ENCODE measurements at regions not wholly inside any gene's neighbourhood (a gene's known extent, or its start where the extent isn't known, plus 50 kb on each side); places are given as distances from the start of the nearest gene placed in this dataset.

DNA sequence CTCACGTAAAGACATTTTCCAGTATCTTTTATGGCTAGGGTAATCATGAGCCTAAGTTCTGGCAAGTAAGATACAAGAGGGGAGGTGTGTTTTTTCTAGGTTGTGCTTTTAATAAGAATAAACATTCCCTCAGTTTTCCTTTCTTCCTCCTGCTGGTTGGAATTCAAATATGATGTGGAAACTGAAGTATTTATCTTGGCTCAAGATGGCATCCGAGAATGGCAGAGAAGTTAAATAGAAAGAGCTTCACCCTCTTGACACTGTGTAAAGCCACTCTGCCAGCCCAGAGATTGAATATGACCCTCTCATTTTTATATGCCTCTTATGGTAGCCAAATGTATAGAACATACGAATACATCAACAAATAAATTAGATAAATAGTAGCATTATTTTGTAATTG, 438.4 kb downstream of the ISL1 start:
- Histone ChIP-seq H3K18ac (ENCODE audit: low read length) (no peak overlapping the region), H2BK15ac (replicated peaks; ENCODE audit: low read depth) (no peak overlapping the region), H3K79me2 (ENCODE audit: control insufficient read depth, insufficient read depth, low read length) (no peaks in the 10 kb centered on the region), H3K79me1 (ENCODE audit: low read length) (no peaks in the 10 kb centered on the region), H3K27me3 (ENCODE audit: insufficient read depth, low read length, poor library complexity) (no peaks in the 10 kb centered on the region), H3K23ac (ENCODE audit: low read length) (no peak overlapping the region), H4K8ac (ENCODE audit: low read depth, low read length) (no peak overlapping the region), H4K5ac (ENCODE audit: low read length) (no peak overlapping the region), H3K4me3 (ENCODE audit: low read length) (no peak overlapping the region), H3K9ac (ENCODE audit: low read length) (no peak overlapping the region), H3K36me3 (ENCODE audit: control insufficient read depth, insufficient read depth, low read length) (no peaks in the 10 kb centered on the region), H3K4me1 (ENCODE audit: control insufficient read depth, low read depth, low read length) (no peaks in the 10 kb centered on the region), H3K56ac (ENCODE audit: low read length) (no peak overlapping the region), H2AK5ac (ENCODE audit: low read length) (no peak overlapping the region), H2BK120ac (ENCODE audit: low read depth, low read length) (no peak overlapping the region), H2BK5ac (ENCODE audit: low read length) (no peak overlapping the region), H3K4me2 (ENCODE audit: low read length) (no peak overlapping the region), H3K27ac (ENCODE audit: low read depth, low read length) (no peak overlapping the region), H3K4ac (ENCODE audit: low read depth, low read length) (no peak overlapping the region)
- WGBS (ENCODE audit: extremely low coverage, insufficient coverage, low lambda C conversion rate): no CpG with 5 or more reads among the region's 3 CpGs
- no peak for DNase-seq

DNA sequence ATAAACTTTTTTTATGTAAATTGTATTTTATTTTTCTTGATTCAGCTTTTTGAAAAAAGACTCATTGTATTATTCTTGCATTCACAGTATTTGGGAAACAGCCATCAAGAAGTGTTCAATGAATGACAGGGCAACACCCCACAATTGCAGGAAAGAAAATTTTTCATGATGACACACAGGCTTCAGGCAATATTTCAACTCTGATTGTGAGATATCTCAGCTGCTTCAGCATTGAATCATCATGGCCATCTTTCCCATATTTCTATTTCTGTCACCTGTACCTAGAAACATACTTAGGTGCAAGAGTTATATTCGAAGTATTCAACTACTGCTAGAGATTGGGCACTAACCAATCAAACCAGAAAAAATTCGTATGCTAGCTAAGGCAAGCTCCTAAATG, 446.0 kb downstream of the ISL1 start:
- no peaks in the 10 kb centered on the region for H3K27me3 ChIP-seq (ENCODE audit: insufficient read depth, low read length, poor library complexity)
- H4K8ac ChIP-seq (ENCODE audit: low read depth, low read length): no peak overlapping the region
- H3K79me2 ChIP-seq (ENCODE audit: control insufficient read depth, insufficient read depth, low read length): no peaks in the 10 kb centered on the region
- DNase-seq: no peak
- no peak overlapping the region for H2AK5ac ChIP-seq (ENCODE audit: low read length)
- H3K79me1 ChIP-seq (ENCODE audit: low read length): no peaks in the 10 kb centered on the region
- no peak overlapping the region for H3K56ac ChIP-seq (ENCODE audit: low read length)
- H3K4ac ChIP-seq (ENCODE audit: low read depth, low read length): no peak overlapping the region
- H3K36me3 ChIP-seq (ENCODE audit: control insufficient read depth, insufficient read depth, low read length): no peaks in the 10 kb centered on the region
- no peak overlapping the region for H2BK120ac ChIP-seq (ENCODE audit: low read depth, low read length)
- H3K4me1 ChIP-seq (ENCODE audit: control insufficient read depth, low read depth, low read length): no peaks in the 10 kb centered on the region
- H3K18ac ChIP-seq (ENCODE audit: low read length): no peak overlapping the region
- no peak overlapping the region for H3K9ac ChIP-seq (ENCODE audit: low read length)
- H2BK5ac ChIP-seq (ENCODE audit: low read length): no peak overlapping the region
- H2BK15ac ChIP-seq (replicated peaks; ENCODE audit: low read depth): no peak overlapping the region
- H3K23ac ChIP-seq (ENCODE audit: low read length): no peak overlapping the region
- H4K5ac ChIP-seq (ENCODE audit: low read length): no peak overlapping the region
- H3K27ac ChIP-seq (ENCODE audit: low read depth, low read length): no peak overlapping the region
- no peak overlapping the region for H3K4me3 ChIP-seq (ENCODE audit: low read length)
- H3K4me2 ChIP-seq (ENCODE audit: low read length): no peak overlapping the region
- WGBS (ENCODE audit: extremely low coverage, insufficient coverage, low lambda C conversion rate): no CpG with 5 or more reads among the region's 2 CpGs

DNA sequence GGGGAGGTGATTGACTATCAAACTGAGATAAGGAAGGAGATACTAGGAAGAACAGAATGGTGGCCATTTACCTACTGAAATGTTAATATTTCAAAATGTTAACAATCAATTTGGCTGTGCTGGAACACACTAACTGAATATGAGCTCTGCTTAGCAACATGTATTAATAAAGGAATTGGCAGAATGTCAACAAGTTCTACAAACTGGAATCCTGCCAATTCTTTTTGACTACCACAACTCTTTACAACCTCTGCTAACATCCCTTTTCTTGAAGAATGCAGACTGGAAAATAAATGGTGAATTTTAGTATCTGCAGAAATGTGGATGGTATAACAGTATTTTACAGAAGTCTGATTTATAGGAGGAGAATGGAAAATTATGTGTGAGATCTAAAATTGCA, 446.4 kb downstream of the ISL1 start:
- Histone ChIP-seq H3K23ac (ENCODE audit: low read length) (no peak overlapping the region), H3K18ac (ENCODE audit: low read length) (no peak overlapping the region), H3K79me2 (ENCODE audit: control insufficient read depth, insufficient read depth, low read length) (no peaks in the 10 kb centered on the region), H2BK120ac (ENCODE audit: low read depth, low read length) (no peak overlapping the region), H3K4me2 (ENCODE audit: low read length) (no peak overlapping the region), H4K8ac (ENCODE audit: low read depth, low read length) (no peak overlapping the region), H3K27ac (ENCODE audit: low read depth, low read length) (no peak overlapping the region), H3K36me3 (ENCODE audit: control insufficient read depth, insufficient read depth, low read length) (no peaks in the 10 kb centered on the region), H3K79me1 (ENCODE audit: low read length) (no peaks in the 10 kb centered on the region), H3K4me1 (ENCODE audit: control insufficient read depth, low read depth, low read length) (no peaks in the 10 kb centered on the region), H4K5ac (ENCODE audit: low read length) (no peak overlapping the region), H3K9ac (ENCODE audit: low read length) (no peak overlapping the region), H2AK5ac (ENCODE audit: low read length) (no peak overlapping the region), H3K56ac (ENCODE audit: low read length) (no peak overlapping the region), H2BK15ac (replicated peaks; ENCODE audit: low read depth) (no peak overlapping the region), H3K4ac (ENCODE audit: low read depth, low read length) (no peak overlapping the region), H3K27me3 (ENCODE audit: insufficient read depth, low read length, poor library complexity) (no peaks in the 10 kb centered on the region), H3K4me3 (ENCODE audit: low read length) (no peak overlapping the region), H2BK5ac (ENCODE audit: low read length) (no peak overlapping the region)
- DNase-seq: no peak

DNA sequence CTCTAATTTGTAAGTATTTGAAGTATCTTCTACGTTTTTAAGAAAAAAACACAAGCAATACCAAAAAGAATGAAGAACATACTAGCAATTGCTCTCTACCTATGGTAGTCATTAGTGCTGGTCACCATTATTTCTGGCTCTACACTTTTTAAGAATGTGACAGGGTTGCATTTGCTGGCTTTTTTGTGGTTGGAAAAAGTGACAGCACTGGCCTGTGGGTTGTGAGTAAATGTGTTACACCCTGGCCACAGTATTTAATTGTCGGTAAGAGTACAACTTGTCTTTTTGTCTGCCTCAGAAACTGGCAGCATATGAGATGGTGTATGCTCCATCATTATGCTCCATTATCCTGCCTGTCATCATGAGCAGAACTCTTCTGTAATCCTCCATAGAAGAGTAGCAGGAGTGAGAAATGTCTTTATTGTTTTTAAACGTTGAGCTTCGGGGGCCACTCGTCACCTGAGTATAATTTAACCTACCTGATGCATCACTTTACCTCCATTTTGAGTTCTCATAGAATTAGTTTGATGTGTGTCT, 449.8 kb downstream of the ISL1 start:
- Histone ChIP-seq H3K4me2 (ENCODE audit: low read length) (no peak overlapping the region), H3K27me3 (ENCODE audit: insufficient read depth, low read length, poor library complexity) (no peaks in the 10 kb centered on the region), H3K27ac (ENCODE audit: low read depth, low read length) (no peak overlapping the region), H3K36me3 (ENCODE audit: control insufficient read depth, insufficient read depth, low read length) (no peaks in the 10 kb centered on the region), H3K79me2 (ENCODE audit: control insufficient read depth, insufficient read depth, low read length) (no peaks in the 10 kb centered on the region), H3K4me3 (ENCODE audit: low read length) (no peak overlapping the region), H2BK120ac (ENCODE audit: low read depth, low read length) (no peak overlapping the region), H3K4ac (ENCODE audit: low read depth, low read length) (no peak overlapping the region), H3K4me1 (ENCODE audit: control insufficient read depth, low read depth, low read length) (no peaks in the 10 kb centered on the region), H2BK5ac (ENCODE audit: low read length) (no peak overlapping the region), H3K18ac (ENCODE audit: low read length) (no peak overlapping the region), H2BK15ac (replicated peaks; ENCODE audit: low read depth) (no peak overlapping the region), H4K8ac (ENCODE audit: low read depth, low read length) (no peak overlapping the region), H3K9ac (ENCODE audit: low read length) (no peak overlapping the region), H3K56ac (ENCODE audit: low read length) (no peak overlapping the region), H2AK5ac (ENCODE audit: low read length) (no peak overlapping the region), H4K5ac (ENCODE audit: low read length) (no peak overlapping the region), H3K79me1 (ENCODE audit: low read length) (no peaks in the 10 kb centered on the region), H3K23ac (ENCODE audit: low read length) (no peak overlapping the region)
- WGBS (ENCODE audit: extremely low coverage, insufficient coverage, low lambda C conversion rate): no CpG with 5 or more reads among the region's 5 CpGs
- no peak for DNase-seq

DNA sequence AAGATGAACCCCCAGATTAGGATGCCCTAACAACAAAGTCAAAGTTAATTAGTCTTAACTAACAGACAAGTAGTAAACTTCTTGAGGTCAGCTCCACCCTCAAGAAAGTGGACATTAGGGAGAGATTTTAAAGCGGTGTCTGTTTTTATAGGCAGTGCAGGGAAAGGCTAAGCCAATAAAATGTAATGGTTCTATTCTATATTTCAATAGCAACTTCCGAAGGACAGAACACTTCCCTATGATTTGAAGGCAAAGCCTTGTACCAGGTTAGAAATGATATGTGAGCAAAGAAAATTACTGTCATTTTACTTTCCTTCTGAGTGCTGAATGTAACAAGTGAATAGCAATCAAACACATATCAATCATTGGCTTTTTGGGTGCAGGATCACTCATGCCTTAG, 455.2 kb downstream of the ISL1 start:
- no peak overlapping the region for H3K27ac ChIP-seq (ENCODE audit: low read depth, low read length)
- no peak overlapping the region for H3K4me3 ChIP-seq (ENCODE audit: low read length)
- H3K23ac ChIP-seq (ENCODE audit: low read length): no peak overlapping the region
- H3K79me2 ChIP-seq (ENCODE audit: control insufficient read depth, insufficient read depth, low read length): no peaks in the 10 kb centered on the region
- no peak overlapping the region for H4K5ac ChIP-seq (ENCODE audit: low read length)
- no peak overlapping the region for H2AK5ac ChIP-seq (ENCODE audit: low read length)
- H3K36me3 ChIP-seq (ENCODE audit: control insufficient read depth, insufficient read depth, low read length): no peaks in the 10 kb centered on the region
- H3K18ac ChIP-seq (ENCODE audit: low read length): no peak overlapping the region
- no peak overlapping the region for H3K4ac ChIP-seq (ENCODE audit: low read depth, low read length)
- no peak overlapping the region for H2BK5ac ChIP-seq (ENCODE audit: low read length)
- no peak overlapping the region for H3K56ac ChIP-seq (ENCODE audit: low read length)
- H3K9ac ChIP-seq (ENCODE audit: low read length): no peak overlapping the region
- H4K8ac ChIP-seq (ENCODE audit: low read depth, low read length): no peak overlapping the region
- H2BK120ac ChIP-seq (ENCODE audit: low read depth, low read length): no peak overlapping the region
- no peaks in the 10 kb centered on the region for H3K27me3 ChIP-seq (ENCODE audit: insufficient read depth, low read length, poor library complexity)
- WGBS (ENCODE audit: extremely low coverage, insufficient coverage, low lambda C conversion rate): no CpG with 5 or more reads among the region's 2 CpGs
- no peaks in the 10 kb centered on the region for H3K4me1 ChIP-seq (ENCODE audit: control insufficient read depth, low read depth, low read length)
- H3K79me1 ChIP-seq (ENCODE audit: low read length): no peaks in the 10 kb centered on the region
- H3K4me2 ChIP-seq (ENCODE audit: low read length): no peak overlapping the region
- no peak overlapping the region for H2BK15ac ChIP-seq (replicated peaks; ENCODE audit: low read depth)
- DNase-seq: no peak

DNA sequence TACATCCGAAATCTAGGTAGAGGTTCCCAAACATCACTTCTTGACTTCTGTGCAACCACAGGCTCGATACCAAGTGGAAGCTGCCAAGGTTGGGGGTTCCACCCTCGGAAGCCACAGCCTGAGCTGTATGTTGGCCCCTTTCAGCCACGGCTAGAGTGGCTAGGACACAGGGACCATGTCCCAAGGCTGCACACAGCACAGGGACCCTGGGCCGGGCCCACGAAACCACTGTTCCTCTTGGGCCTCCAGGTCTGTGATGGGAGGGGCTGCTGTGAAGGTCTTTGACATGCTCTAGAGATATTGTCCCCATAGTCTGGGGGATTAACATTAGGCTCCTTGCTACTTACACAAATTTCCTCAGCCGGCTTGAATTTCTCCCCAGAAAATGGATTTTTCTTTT, 460.6 kb downstream of the ISL1 start:
- WGBS (ENCODE audit: extremely low coverage, insufficient coverage, low lambda C conversion rate): no CpG with 5 or more reads among the region's 7 CpGs
- no peak overlapping the region for H3K4me3 ChIP-seq (ENCODE audit: low read length)
- no peak overlapping the region for H3K9ac ChIP-seq (ENCODE audit: low read length)

More for the DNA sequence above, 460.6 kb downstream of the ISL1 start:
- H3K36me3 ChIP-seq (ENCODE audit: control insufficient read depth, insufficient read depth, low read length): no peaks in the 10 kb centered on the region
- no peaks in the 10 kb centered on the region for H3K4me1 ChIP-seq (ENCODE audit: control insufficient read depth, low read depth, low read length)
- H3K79me2 ChIP-seq (ENCODE audit: control insufficient read depth, insufficient read depth, low read length): no peaks in the 10 kb centered on the region
- no peak overlapping the region for H3K4ac ChIP-seq (ENCODE audit: low read depth, low read length)
- no peak overlapping the region for H3K23ac ChIP-seq (ENCODE audit: low read length)
- H4K8ac ChIP-seq (ENCODE audit: low read depth, low read length): no peak overlapping the region
- H3K56ac ChIP-seq (ENCODE audit: low read length): no peak overlapping the region
- no peak overlapping the region for H3K4me2 ChIP-seq (ENCODE audit: low read length)
- H2BK5ac ChIP-seq (ENCODE audit: low read length): no peak overlapping the region
- H3K27me3 ChIP-seq (ENCODE audit: insufficient read depth, low read length, poor library complexity): no peaks in the 10 kb centered on the region
- H2BK15ac ChIP-seq (replicated peaks; ENCODE audit: low read depth): no peak overlapping the region
- no peak overlapping the region for H3K27ac ChIP-seq (ENCODE audit: low read depth, low read length)
- no peaks in the 10 kb centered on the region for H3K79me1 ChIP-seq (ENCODE audit: low read length)
- DNase-seq: no peak
- H3K18ac ChIP-seq (ENCODE audit: low read length): no peak overlapping the region
- H2AK5ac ChIP-seq (ENCODE audit: low read length): no peak overlapping the region
- no peak overlapping the region for H2BK120ac ChIP-seq (ENCODE audit: low read depth, low read length)
- no peak overlapping the region for H4K5ac ChIP-seq (ENCODE audit: low read length)

All from mesendoderm (in vitro differentiated cells).